K562 (cell line): ENCODE measurements at regions not wholly inside any gene's neighbourhood (a gene's known extent, or its start where the extent isn't known, plus 50 kb on each side); places are given as distances from the start of the nearest gene placed in this dataset.

Experiments used
- CEBPG ChIP-seq, 3 experiments: fragments of 200-800 bp in 1 of 3; sonication (Bioruptor generic) in 1 of 3; sonication (generic) in 1 of 3; formaldehyde crosslinking in 1 of 3; IDR thresholded peaks in 2 of 3; conservative IDR thresholded peaks in 1 of 3; 2 replicates each; pipeline versions ENCODE4 v1.6.1 to v1.8.0; 2016 to 2022; ENCODE audit warnings: missing compliant biosample characterization in 2 of 3, missing genetic modification characterization in 2 of 3, mild to moderate bottlenecking in 1 of 3, missing genetic modification reagents in 1 of 3
- E2F6 ChIP-seq, 2 experiments: IDR thresholded peaks; 2 replicates each; pipeline ENCODE4 v1.6.1; 2011; ENCODE audit warnings: borderline replicate concordance in 1 of 2, control low read depth in 1 of 2, low read depth in 1 of 2, low read length in 1 of 2, mild to moderate bottlenecking in 1 of 2, mixed read lengths in 1 of 2, moderate library complexity in 1 of 2; ENCODE audit not compliant: insufficient read depth in 1 of 2, insufficient read length in 1 of 2, poor library complexity in 1 of 2, severe bottlenecking in 1 of 2; ENCODE audit errors: extremely low read depth in 1 of 2
- LARP7 ChIP-seq: fragments of 450-650 bp; IDR thresholded peaks from 2 replicates; pipeline ENCODE4 v1.6.1; 2016
- MAFK ChIP-seq: IDR thresholded peaks from 2 replicates; pipeline ENCODE4 v1.6.1; 2011; ENCODE audit warnings: low read length, improper control_type of control experiment
- MGA ChIP-seq: fragments of 450-650 bp; IDR thresholded peaks from 2 replicates; pipeline ENCODE4 v1.6.1; 2016; ENCODE audit warnings: mild to moderate bottlenecking, moderate library complexity
- MTA2 ChIP-seq: fragments of 450-650 bp; IDR thresholded peaks from 2 replicates; pipeline ENCODE4 v1.6.1; 2016; ENCODE audit warnings: low read depth
- NELFE ChIP-seq: IDR thresholded peaks from 2 replicates; pipeline ENCODE4 v1.6.1; 2011; ENCODE audit warnings: mild to moderate bottlenecking; ENCODE audit not compliant: insufficient read depth, insufficient read length
- PYGO2 ChIP-seq: fragments of 450-650 bp; IDR thresholded peaks from 2 replicates; pipeline ENCODE4 v1.6.1; 2016; ENCODE audit warnings: mild to moderate bottlenecking, missing genetic modification characterization, moderate library complexity, missing compliant biosample characterization
- RBBP5 ChIP-seq: fragments of 200-600 bp; sonication (generic); IDR thresholded peaks from 2 replicates; pipeline ENCODE4 v1.6.1; 2012; ENCODE audit warnings: borderline replicate concordance, mild to moderate bottlenecking, low read length, control low read depth, inconsistent platforms; ENCODE audit not compliant: insufficient read depth, poor library complexity, severe bottlenecking
- RCOR1 ChIP-seq, 2 experiments: IDR thresholded peaks; 2 replicates each; pipeline ENCODE4 v1.6.1; 2012; ENCODE audit warnings: low read depth in 2 of 2, low read length in 2 of 2, borderline replicate concordance in 1 of 2, improper control_type of control experiment in 1 of 2
- TAF15 ChIP-seq: fragments of 200-400 bp; formaldehyde crosslinking; IDR thresholded peaks from 2 replicates; pipeline ENCODE4 v1.6.1; 2017; ENCODE audit warnings: mild to moderate bottlenecking, low read depth, low read length, moderate library complexity
- ZNF23 ChIP-seq: fragments of 250-450 bp; sonication (Bioruptor Pico); IDR thresholded peaks from 2 replicates; pipeline ENCODE4 v1.4.0; 2020; ENCODE audit warnings: mild to moderate bottlenecking
- ZNF277 ChIP-seq: fragments of 250-450 bp; sonication (Bioruptor Pico); IDR thresholded peaks from 2 replicates; pipeline ENCODE4 v1.8.0; 2022; ENCODE audit warnings: inconsistent platforms, mild to moderate bottlenecking, moderate library complexity, borderline replicate concordance

- no peak for TF ChIP-seq MGA
- no peak for TF ChIP-seq TAF15
- TF ChIP-seq MAFK, result no peak
- TF ChIP-seq PYGO2, result no peak
- no peak for TF ChIP-seq NELFE
- no peak for TF ChIP-seq ZNF277 (CRISPR knock-in tag)
- no peak for TF ChIP-seq LARP7
- no peak for TF ChIP-seq ZNF23 (CRISPR knock-in tag)
- TF ChIP-seq RBBP5, result no peak
- TF ChIP-seq CEBPG (CRISPR knock-in tag; IDR thresholded peaks at IDR 0.05), result no peak
- TF ChIP-seq CEBPG (tag; conservative IDR thresholded peaks at IDR 0.05 in 1 of 2, IDR thresholded peaks at IDR 0.05 in 1 of 2), result no peak
- TF ChIP-seq MTA2, result no peak
- no peak for TF ChIP-seq E2F6 (IDR thresholded peaks at IDR 0.05; ENCODE audit: borderline replicate concordance in 1 of 2, extremely low read depth in 1 of 2, insufficient read depth in 1 of 2, insufficient read length in 1 of 2, low read depth in 1 of 2, low read length in 1 of 2, poor library complexity in 1 of 2, severe bottlenecking in 1 of 2)
- TF ChIP-seq RCOR1 (IDR thresholded peaks at IDR 0.05; ENCODE audit: borderline replicate concordance in 1 of 2, low read depth in 2 of 2, low read length in 2 of 2), result no peak
Measured at GRCh38 chr9:89917861-89918260, 313.0 kb downstream of the GADD45G start (continued).
